HG03159 (cell line): ENCODE measurements at regions not wholly inside any gene's neighbourhood (a gene's known extent, or its start where the extent isn't known, plus 50 kb on each side); places are given as distances from the start of the nearest gene placed in this dataset.

Experiments
- ATAC-seq: cut with Tn5 transposase; IDR thresholded peaks from one replicate; pipeline ENCODE4 v1.9.1; 2021; ENCODE audit warnings: mild to moderate bottlenecking, moderate library complexity; ENCODE audit not compliant: unreplicated experiment

DNA sequence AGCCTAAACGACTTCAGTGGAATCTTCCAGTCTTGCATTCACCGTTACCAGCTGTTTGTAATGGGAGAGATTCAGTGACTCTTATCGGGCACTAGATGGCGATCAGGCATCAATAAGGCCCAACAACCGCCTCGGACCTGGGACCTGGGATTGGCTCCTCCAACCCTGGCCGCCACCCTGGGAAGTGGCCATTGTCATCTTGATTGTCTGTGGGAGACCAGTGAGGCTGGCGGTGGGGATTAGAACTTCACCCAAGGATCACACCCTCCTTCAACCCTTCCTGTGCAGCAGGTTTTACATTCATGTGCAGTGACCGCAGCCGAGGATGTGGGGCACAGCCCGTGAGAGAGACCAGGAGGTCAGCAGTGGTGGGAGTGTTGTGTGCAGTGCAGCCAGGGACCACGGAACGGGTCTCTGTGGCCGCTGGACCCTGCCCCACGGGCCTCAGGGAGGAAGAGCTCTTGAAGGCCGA is 85.3 kb downstream of the SPP2 start:
- ATAC-seq = no peak

DNA sequence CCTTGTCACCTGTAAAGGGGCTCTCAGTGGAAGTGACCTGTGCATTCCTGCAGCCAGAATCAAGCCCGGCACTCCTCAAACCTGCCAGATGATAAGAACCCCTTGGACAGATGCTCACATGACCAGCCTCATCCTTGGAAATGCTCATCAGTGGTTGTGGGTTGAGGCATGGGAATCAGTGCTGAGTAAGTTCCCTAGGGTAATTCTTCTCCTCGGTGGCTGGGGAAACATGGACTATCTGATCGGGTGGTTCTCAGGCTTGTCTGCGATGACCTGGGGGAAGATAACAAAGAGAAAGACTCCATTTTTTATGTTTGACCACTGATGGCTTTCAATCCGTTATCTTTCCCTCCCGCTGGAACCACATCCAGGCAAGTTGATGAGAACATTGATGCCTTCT is 84.0 kb downstream of the SPP2 start:
- ATAC-seq = no peak

DNA sequence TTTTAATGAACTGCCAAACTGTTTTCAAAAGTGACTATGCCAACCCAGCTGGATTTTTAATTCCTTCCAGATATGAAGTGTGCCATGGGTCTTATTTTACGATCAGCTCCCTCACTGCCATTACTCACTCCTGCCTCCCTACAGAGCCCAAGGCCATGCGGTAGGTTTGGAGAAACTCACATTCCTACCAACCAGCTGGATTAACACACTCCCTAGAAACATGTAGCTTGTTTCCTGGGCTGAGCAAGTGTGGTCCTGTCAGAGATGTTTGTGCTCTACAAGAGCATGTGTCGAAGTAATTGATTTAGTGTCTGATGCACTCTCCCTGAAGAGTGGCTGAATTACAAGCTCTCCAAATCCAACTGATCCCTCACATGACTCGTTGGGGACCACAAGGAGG is 82.5 kb downstream of the SPP2 start:
- ATAC-seq = no peak

DNA sequence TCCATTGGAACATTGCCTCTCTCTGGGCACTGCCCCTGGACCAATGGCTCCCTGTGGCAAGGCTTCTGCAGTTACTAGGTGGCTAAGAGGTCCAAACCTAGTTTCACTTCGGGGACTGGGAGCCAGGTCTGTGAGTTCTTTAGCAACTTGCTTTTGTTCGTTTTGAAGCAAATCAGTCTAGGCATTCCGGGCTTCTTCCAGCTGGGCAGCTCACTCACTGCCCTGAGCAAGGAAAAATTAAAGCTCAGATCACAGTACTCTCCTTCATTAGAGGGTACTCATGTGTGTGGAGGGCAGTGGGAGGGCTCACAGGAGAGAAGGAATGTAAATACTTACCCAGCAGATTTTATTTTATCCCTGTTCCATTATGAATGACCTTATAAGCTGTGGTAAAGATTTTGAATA is 80.3 kb downstream of the SPP2 start:
- no peak for ATAC-seq

DNA sequence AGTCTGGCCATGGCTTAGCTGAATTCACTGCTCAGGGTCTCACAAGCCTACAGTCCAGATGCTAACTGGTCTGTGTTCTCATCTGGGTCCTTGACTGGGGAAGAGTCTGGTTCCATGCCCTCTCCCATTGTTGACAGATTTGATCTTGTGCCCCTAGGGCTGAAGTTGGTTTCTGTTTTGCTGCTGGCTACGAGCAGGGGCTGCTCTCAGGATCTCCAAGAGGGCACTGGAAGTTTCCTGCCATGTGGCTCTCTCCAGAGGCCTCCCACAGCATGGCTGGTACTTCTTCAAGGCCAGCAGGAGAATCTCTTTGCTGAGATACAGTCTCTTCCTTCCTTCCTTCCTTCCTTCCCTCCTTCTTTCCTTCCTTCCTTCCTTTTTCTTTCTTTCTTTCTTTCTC is 78.1 kb downstream of the SPP2 start:
- ATAC-seq = no peak
